DND-41 (cell line): ENCODE measurements at regions not wholly inside any gene's neighbourhood (a gene's known extent, or its start where the extent isn't known, plus 50 kb on each side); places are given as distances from the start of the nearest gene placed in this dataset.

ENCODE experiments used
- CTCF ChIP-seq: IDR thresholded peaks from 2 replicates; pipeline ENCODE4 v1.5.1; 2012; ENCODE audit warnings: borderline replicate concordance, low read length, moderate library complexity, mild to moderate bottlenecking; ENCODE audit not compliant: poor library complexity, severe bottlenecking; ENCODE audit errors: extremely low read depth
- EZH2 ChIP-seq: IDR thresholded peaks from 3 replicates; pipeline ENCODE4 v1.6.1; 2012; ENCODE audit warnings: borderline replicate concordance, low read depth, mild to moderate bottlenecking, moderate library complexity, low read length, inconsistent platforms; ENCODE audit not compliant: severe bottlenecking

- TF ChIP-seq EZH2 (no peak), CTCF (no peak)
Measured at GRCh38 chr18:60875957-60876507, 457.2 kb upstream of the CDH20 start.
